ENCODE measurements at regions not wholly inside any gene's neighbourhood (a gene's known extent, or its start where the extent isn't known, plus 50 kb on each side); places are given as distances from the start of the nearest gene placed in this dataset.

- ATAC-seq (replicated peaks; ENCODE audit: extremely low read depth, poor library complexity, severe bottlenecking) (no peak), DNase-seq (ENCODE audit: low spot score in 2 of 2) (no peak)
- Mint-ChIP-seq H3K36me3 (ENCODE audit: insufficient read depth) (no peaks in the 10 kb centered on the region), H3K4me1 (no peaks in the 10 kb centered on the region), H3K4me3 (no peak overlapping the region), H3K27me3 (peaks cover 26% of the 10 kb centered on the region), H3K9me3 (no peaks in the 10 kb centered on the region), H3K27ac (ENCODE audit: low read depth) (no peak overlapping the region)
These were observed 231.9 kb upstream of the TBC1D5 start for GRCh38 chr3:17974206-17974841.

GRCh38 chr3:17972959-17973906 is 230.8 kb upstream of the TBC1D5 start:
- no peaks in the 10 kb centered on the region for H3K9me3 Mint-ChIP-seq
- H3K27me3 Mint-ChIP-seq, result peaks cover 26% of the 10 kb centered on the region
- no peaks in the 10 kb centered on the region for H3K36me3 Mint-ChIP-seq (ENCODE audit: insufficient read depth)
- ATAC-seq (replicated peaks; ENCODE audit: extremely low read depth, poor library complexity, severe bottlenecking), result no peak
- no peaks in the 10 kb centered on the region for H3K4me1 Mint-ChIP-seq
- H3K27ac Mint-ChIP-seq (ENCODE audit: low read depth), result no peak overlapping the region
- no peak for DNase-seq (ENCODE audit: low spot score in 2 of 2)
- H3K4me3 Mint-ChIP-seq, result no peak overlapping the region

GRCh38 chr3:17972476-17972875 is 230.0 kb upstream of the TBC1D5 start:
- DNase-seq (ENCODE audit: low spot score in 2 of 2) (no peak), ATAC-seq (replicated peaks; ENCODE audit: extremely low read depth, poor library complexity, severe bottlenecking) (no peak)
- Mint-ChIP-seq H3K27me3 (peaks cover 26% of the 10 kb centered on the region), H3K4me1 (no peaks in the 10 kb centered on the region), H3K4me3 (no peak overlapping the region), H3K36me3 (ENCODE audit: insufficient read depth) (no peaks in the 10 kb centered on the region), H3K27ac (ENCODE audit: low read depth) (no peak overlapping the region), H3K9me3 (no peaks in the 10 kb centered on the region)

GRCh38 chr3:17972030-17972429 is 229.6 kb upstream of the TBC1D5 start:
- H3K9me3 Mint-ChIP-seq, result no peaks in the 10 kb centered on the region
- ATAC-seq (replicated peaks; ENCODE audit: extremely low read depth, poor library complexity, severe bottlenecking) (no peak), DNase-seq (ENCODE audit: low spot score in 2 of 2) (no peak)
- H3K4me1 Mint-ChIP-seq, result no peaks in the 10 kb centered on the region
- H3K36me3 Mint-ChIP-seq (ENCODE audit: insufficient read depth), result no peaks in the 10 kb centered on the region
- peaks cover 26% of the 10 kb centered on the region for H3K27me3 Mint-ChIP-seq
- H3K4me3 Mint-ChIP-seq, result no peak overlapping the region
- H3K27ac Mint-ChIP-seq (ENCODE audit: low read depth), result no peak overlapping the region

- no peak for ATAC-seq (replicated peaks; ENCODE audit: extremely low read depth, poor library complexity, severe bottlenecking)
- H3K9me3 Mint-ChIP-seq, result no peaks in the 10 kb centered on the region
- no peaks in the 10 kb centered on the region for H3K36me3 Mint-ChIP-seq (ENCODE audit: insufficient read depth)
- no peak overlapping the region for H3K4me3 Mint-ChIP-seq
- DNase-seq (ENCODE audit: low spot score in 2 of 2), result no peak
- H3K27ac Mint-ChIP-seq (ENCODE audit: low read depth), result no peak overlapping the region
- H3K27me3 Mint-ChIP-seq, result peaks cover 26% of the 10 kb centered on the region
- no peaks in the 10 kb centered on the region for H3K4me1 Mint-ChIP-seq
These were observed 227.6 kb upstream of the TBC1D5 start for GRCh38 chr3:17969985-17970568.

GRCh38 chr3:17969244-17969643 is 226.8 kb upstream of the TBC1D5 start:
- DNase-seq (ENCODE audit: low spot score in 2 of 2) (no peak), ATAC-seq (replicated peaks; ENCODE audit: extremely low read depth, poor library complexity, severe bottlenecking) (no peak)
- Mint-ChIP-seq H3K27ac (ENCODE audit: low read depth) (no peak overlapping the region), H3K4me3 (no peak overlapping the region), H3K9me3 (no peaks in the 10 kb centered on the region), H3K36me3 (ENCODE audit: insufficient read depth) (no peaks in the 10 kb centered on the region), H3K27me3 (peaks cover 26% of the 10 kb centered on the region), H3K4me1 (no peaks in the 10 kb centered on the region)

- Mint-ChIP-seq H3K27ac (ENCODE audit: low read depth) (no peak overlapping the region), H3K36me3 (ENCODE audit: insufficient read depth) (no peaks in the 10 kb centered on the region), H3K27me3 (peaks cover 26% of the 10 kb centered on the region), H3K4me3 (no peak overlapping the region), H3K4me1 (no peaks in the 10 kb centered on the region), H3K9me3 (no peaks in the 10 kb centered on the region)
- DNase-seq (ENCODE audit: low spot score in 2 of 2) (no peak), ATAC-seq (replicated peaks; ENCODE audit: extremely low read depth, poor library complexity, severe bottlenecking) (no peak)
These were observed 225.6 kb upstream of the TBC1D5 start for GRCh38 chr3:17967953-17968607.

GRCh38 chr3:17967111-17967510 is 224.7 kb upstream of the TBC1D5 start:
- no peak for ATAC-seq (replicated peaks; ENCODE audit: extremely low read depth, poor library complexity, severe bottlenecking)

GRCh38 chr3:17965331-17965730 is 222.9 kb upstream of the TBC1D5 start:
- H3K27ac Mint-ChIP-seq (ENCODE audit: low read depth), result no peak overlapping the region
- no peaks in the 10 kb centered on the region for H3K36me3 Mint-ChIP-seq (ENCODE audit: insufficient read depth)

More at GRCh38 chr3:17967111-17967510, 224.7 kb upstream of the TBC1D5 start:
- Mint-ChIP-seq H3K27me3 (peaks cover 26% of the 10 kb centered on the region), H3K4me3 (no peak overlapping the region), H3K27ac (ENCODE audit: low read depth) (no peak overlapping the region), H3K4me1 (no peaks in the 10 kb centered on the region), H3K36me3 (ENCODE audit: insufficient read depth) (no peaks in the 10 kb centered on the region), H3K9me3 (no peaks in the 10 kb centered on the region)
- DNase-seq (ENCODE audit: low spot score in 2 of 2), result no peak

GRCh38 chr3:17964108-17964507 is 221.7 kb upstream of the TBC1D5 start:
- H3K9me3 Mint-ChIP-seq, result no peaks in the 10 kb centered on the region
- ATAC-seq (replicated peaks; ENCODE audit: extremely low read depth, poor library complexity, severe bottlenecking) (no peak), DNase-seq (ENCODE audit: low spot score in 2 of 2) (no peak)
- no peaks in the 10 kb centered on the region for H3K36me3 Mint-ChIP-seq (ENCODE audit: insufficient read depth)
- H3K4me1 Mint-ChIP-seq, result no peaks in the 10 kb centered on the region
- no peak overlapping the region for H3K27ac Mint-ChIP-seq (ENCODE audit: low read depth)
- no peak overlapping the region for H3K4me3 Mint-ChIP-seq
- H3K27me3 Mint-ChIP-seq, result peaks cover 17% of the 10 kb centered on the region

More at GRCh38 chr3:17965331-17965730, 222.9 kb upstream of the TBC1D5 start:
- no peaks in the 10 kb centered on the region for H3K9me3 Mint-ChIP-seq
- H3K4me3 Mint-ChIP-seq, result no peak overlapping the region
- no peaks in the 10 kb centered on the region for H3K4me1 Mint-ChIP-seq
- ATAC-seq (replicated peaks; ENCODE audit: extremely low read depth, poor library complexity, severe bottlenecking) (no peak), DNase-seq (ENCODE audit: low spot score in 2 of 2) (no peak)
- peaks cover 26% of the 10 kb centered on the region for H3K27me3 Mint-ChIP-seq

- Mint-ChIP-seq H3K27ac (ENCODE audit: low read depth) (no peak overlapping the region), H3K27me3 (peaks cover 6% of the 10 kb centered on the region), H3K4me3 (no peak overlapping the region), H3K36me3 (ENCODE audit: insufficient read depth) (no peaks in the 10 kb centered on the region), H3K4me1 (no peaks in the 10 kb centered on the region), H3K9me3 (peaks cover 4% of the 10 kb centered on the region)
- no peak for ATAC-seq (replicated peaks; ENCODE audit: extremely low read depth, poor library complexity, severe bottlenecking)
- no peak for DNase-seq (ENCODE audit: low spot score in 2 of 2)
These were observed 213.0 kb upstream of the TBC1D5 start for GRCh38 chr3:17955411-17955810.

GRCh38 chr3:17954801-17955200 is 212.4 kb upstream of the TBC1D5 start:
- Mint-ChIP-seq H3K36me3 (ENCODE audit: insufficient read depth) (no peaks in the 10 kb centered on the region), H3K27ac (ENCODE audit: low read depth) (no peak overlapping the region), H3K4me1 (no peaks in the 10 kb centered on the region), H3K4me3 (no peak overlapping the region), H3K9me3 (peaks cover 5% of the 10 kb centered on the region), H3K27me3 (peaks cover 10% of the 10 kb centered on the region)
- ATAC-seq (replicated peaks; ENCODE audit: extremely low read depth, poor library complexity, severe bottlenecking) (no peak), DNase-seq (ENCODE audit: low spot score in 2 of 2) (no peak)
